ENCODE measurements at regions not wholly inside any gene's neighbourhood (a gene's known extent, or its start where the extent isn't known, plus 50 kb on each side); places are given as distances from the start of the nearest gene placed in this dataset.
A peak's percentile ranks its signal among the peaks of the same experiment; 100 is the strongest.

DNA sequence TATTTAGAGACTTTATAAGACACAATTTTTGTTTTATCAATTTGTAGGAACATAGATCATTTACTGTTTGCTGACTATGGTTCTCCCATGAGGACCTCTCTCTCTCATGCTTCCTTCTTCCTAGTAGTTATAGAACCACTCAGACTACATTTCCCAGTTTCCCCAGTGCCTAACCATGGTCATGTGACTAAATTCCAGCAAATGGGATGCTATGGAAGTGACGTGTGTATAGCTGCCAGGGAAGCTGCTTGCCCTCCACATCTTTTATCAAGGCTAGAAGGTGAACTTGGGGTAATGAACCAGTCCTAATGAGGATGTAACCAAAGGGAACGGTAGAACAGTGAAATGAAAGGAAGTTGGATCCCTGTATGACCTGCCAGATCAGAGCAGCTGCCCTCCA, 184.0 kb downstream of the MIS18A start:
- H3K27ac ChIP-seq (ENCODE audit: low read depth) = no peak overlapping the region
- peaks cover 3% of the 10 kb centered on the region; the same call in 1 of the 3 replicates for H3K36me3 Mint-ChIP-seq (ENCODE audit: low read depth)
- no peaks in the 10 kb centered on the region for H3K79me2 ChIP-seq (replicated peaks; ENCODE audit: insufficient read depth)
- H3K27me3 ChIP-seq (ENCODE audit: insufficient read depth) = no peaks in the 10 kb centered on the region
- peak; percentile 76 for ATAC-seq
- peaks cover 4% of the 10 kb centered on the region for H3K9me3 Mint-ChIP-seq
- no peak overlapping the region for H3K4me3 ChIP-seq
- H3K9me2 ChIP-seq (ENCODE audit: insufficient read depth) = no peaks in the 10 kb centered on the region
- no peak overlapping the region for H3K4me2 ChIP-seq
- no peaks in the 10 kb centered on the region for H3K36me3 ChIP-seq (ENCODE audit: insufficient read depth)
- H3K4me1 ChIP-seq (ENCODE audit: insufficient read depth) = no peaks in the 10 kb centered on the region; the same call in 1 of the 2 replicates
- TF ChIP-seq POLR2AphosphoS5 (IDR thresholded peaks at IDR 0.05; ENCODE audit: low read depth) = no peak
- TF ChIP-seq, protein P1, sequence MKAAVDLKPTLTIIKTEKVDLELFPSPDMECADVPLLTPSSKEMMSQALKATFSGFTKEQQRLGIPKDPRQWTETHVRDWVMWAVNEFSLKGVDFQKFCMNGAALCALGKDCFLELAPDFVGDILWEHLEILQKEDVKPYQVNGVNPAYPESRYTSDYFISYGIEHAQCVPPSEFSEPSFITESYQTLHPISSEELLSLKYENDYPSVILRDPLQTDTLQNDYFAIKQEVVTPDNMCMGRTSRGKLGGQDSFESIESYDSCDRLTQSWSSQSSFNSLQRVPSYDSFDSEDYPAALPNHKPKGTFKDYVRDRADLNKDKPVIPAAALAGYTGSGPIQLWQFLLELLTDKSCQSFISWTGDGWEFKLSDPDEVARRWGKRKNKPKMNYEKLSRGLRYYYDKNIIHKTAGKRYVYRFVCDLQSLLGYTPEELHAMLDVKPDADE (IDR thresholded peaks at IDR 0.05) = peak; percentile 60; the same call in 1 of the 2 replicates
- TF ChIP-seq, protein P2, sequence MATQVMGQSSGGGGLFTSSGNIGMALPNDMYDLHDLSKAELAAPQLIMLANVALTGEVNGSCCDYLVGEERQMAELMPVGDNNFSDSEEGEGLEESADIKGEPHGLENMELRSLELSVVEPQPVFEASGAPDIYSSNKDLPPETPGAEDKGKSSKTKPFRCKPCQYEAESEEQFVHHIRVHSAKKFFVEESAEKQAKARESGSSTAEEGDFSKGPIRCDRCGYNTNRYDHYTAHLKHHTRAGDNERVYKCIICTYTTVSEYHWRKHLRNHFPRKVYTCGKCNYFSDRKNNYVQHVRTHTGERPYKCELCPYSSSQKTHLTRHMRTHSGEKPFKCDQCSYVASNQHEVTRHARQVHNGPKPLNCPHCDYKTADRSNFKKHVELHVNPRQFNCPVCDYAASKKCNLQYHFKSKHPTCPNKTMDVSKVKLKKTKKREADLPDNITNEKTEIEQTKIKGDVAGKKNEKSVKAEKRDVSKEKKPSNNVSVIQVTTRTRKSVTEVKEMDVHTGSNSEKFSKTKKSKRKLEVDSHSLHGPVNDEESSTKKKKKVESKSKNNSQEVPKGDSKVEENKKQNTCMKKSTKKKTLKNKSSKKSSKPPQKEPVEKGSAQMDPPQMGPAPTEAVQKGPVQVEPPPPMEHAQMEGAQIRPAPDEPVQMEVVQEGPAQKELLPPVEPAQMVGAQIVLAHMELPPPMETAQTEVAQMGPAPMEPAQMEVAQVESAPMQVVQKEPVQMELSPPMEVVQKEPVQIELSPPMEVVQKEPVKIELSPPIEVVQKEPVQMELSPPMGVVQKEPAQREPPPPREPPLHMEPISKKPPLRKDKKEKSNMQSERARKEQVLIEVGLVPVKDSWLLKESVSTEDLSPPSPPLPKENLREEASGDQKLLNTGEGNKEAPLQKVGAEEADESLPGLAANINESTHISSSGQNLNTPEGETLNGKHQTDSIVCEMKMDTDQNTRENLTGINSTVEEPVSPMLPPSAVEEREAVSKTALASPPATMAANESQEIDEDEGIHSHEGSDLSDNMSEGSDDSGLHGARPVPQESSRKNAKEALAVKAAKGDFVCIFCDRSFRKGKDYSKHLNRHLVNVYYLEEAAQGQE (IDR thresholded peaks at IDR 0.05; ENCODE audit: unreplicated experiment) = no peak
- no peaks in the 10 kb centered on the region for H4K20me1 ChIP-seq (replicated peaks; ENCODE audit: insufficient read depth)
- H2AFZ ChIP-seq = peak overlapping the region; percentile 60; the same call in 1 of the 2 replicates
- H3F3A ChIP-seq (replicated peaks; ENCODE audit: low read depth) = no peaks in the 10 kb centered on the region
- H3K4me3 Mint-ChIP-seq = no peak overlapping the region
- H3K27me3 Mint-ChIP-seq (ENCODE audit: insufficient read depth, low read depth, poor library complexity) = peaks cover 4% of the 10 kb centered on the region
- H3K27ac Mint-ChIP-seq = no peak overlapping the region
- DNase-seq (ENCODE audit: low spot score) = peak; percentile 60
- peaks cover 5% of the 10 kb centered on the region for H3K4me1 Mint-ChIP-seq

DNA sequence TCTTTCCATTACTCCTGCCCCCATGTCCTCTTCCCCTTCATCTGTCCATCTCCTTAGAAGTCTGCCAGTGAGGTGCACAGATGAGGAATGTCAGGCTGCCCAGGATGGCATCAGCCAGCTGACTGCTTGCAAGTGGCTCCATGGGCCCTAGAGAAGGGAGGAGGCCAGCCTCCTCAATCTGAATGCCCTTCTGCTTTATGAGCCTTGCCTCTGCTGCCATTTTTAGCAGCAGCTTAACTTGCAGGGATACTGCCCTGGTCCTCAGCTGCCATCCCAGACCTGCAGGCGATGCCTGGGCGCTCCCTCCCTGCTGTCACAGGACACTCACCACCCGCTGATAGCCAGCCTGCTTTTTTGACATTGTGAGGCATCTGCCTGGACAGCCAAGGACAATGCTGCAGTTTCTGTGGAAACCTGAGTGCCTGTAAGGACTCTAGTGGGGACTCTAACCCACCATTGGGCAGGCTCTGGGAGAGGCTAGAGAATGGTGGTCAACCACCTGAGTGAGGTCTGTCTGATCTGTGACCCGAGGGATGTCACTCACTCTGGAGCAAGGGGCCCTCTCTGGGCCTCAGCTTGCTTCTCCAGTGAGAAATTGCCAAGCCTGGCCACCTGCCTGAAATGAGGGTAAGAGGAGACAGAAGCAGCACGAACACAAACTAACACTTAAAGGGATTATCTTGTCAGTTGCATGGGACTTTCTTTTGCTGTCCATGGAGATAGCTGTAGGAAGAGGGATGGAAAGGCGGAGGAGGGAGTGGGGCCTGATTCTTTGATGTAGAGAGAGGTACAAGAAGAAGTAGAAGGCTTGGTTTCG, 185.0 kb downstream of the MIS18A start:
- no peak for ATAC-seq
- Histone ChIP-seq H3K27ac (ENCODE audit: low read depth) (no peak overlapping the region), H3K27me3 (ENCODE audit: insufficient read depth) (no peaks in the 10 kb centered on the region), H3K79me2 (replicated peaks; ENCODE audit: insufficient read depth) (no peaks in the 10 kb centered on the region), H3K4me3 (no peak overlapping the region), H2AFZ (no peak overlapping the region), H3K4me1 (ENCODE audit: insufficient read depth) (no peaks in the 10 kb centered on the region), H3K4me2 (no peak overlapping the region), H3K9me2 (ENCODE audit: insufficient read depth) (no peaks in the 10 kb centered on the region), H3F3A (replicated peaks; ENCODE audit: low read depth) (no peaks in the 10 kb centered on the region), H4K20me1 (replicated peaks; ENCODE audit: insufficient read depth) (no peaks in the 10 kb centered on the region), H3K36me3 (ENCODE audit: insufficient read depth) (no peaks in the 10 kb centered on the region)
- no peak overlapping the region for H3K27ac Mint-ChIP-seq
- H3K27me3 Mint-ChIP-seq (ENCODE audit: insufficient read depth, low read depth, poor library complexity) = peaks cover 2% of the 10 kb centered on the region
- H3K4me3 Mint-ChIP-seq = no peak overlapping the region
- H3K9me3 Mint-ChIP-seq = peaks cover 4% of the 10 kb centered on the region
- TF ChIP-seq EZH2phosphoT487 (IDR thresholded peaks at IDR 0.05; ENCODE audit: unreplicated experiment) (no peak), POLR2AphosphoS5 (IDR thresholded peaks at IDR 0.05; ENCODE audit: low read depth) (no peak), STAT1 (IDR thresholded peaks at IDR 0.05; ENCODE audit: unreplicated experiment) (no peak), JUNB (IDR thresholded peaks at IDR 0.05; ENCODE audit: unreplicated experiment) (no peak), CREB1 (CRISPR knock-in tag; IDR thresholded peaks at IDR 0.05; ENCODE audit: low read depth) (no peak), ZNF331 (CRISPR knock-in tag; IDR thresholded peaks at IDR 0.05; ENCODE audit: low read depth) (no peak), EZH2 (IDR thresholded peaks at IDR 0.05; ENCODE audit: low read depth, unreplicated experiment) (no peak), ZNF114 (CRISPR knock-in tag; IDR thresholded peaks at IDR 0.05) (no peak), NANOG (IDR thresholded peaks at IDR 0.05; ENCODE audit: borderline replicate concordance) (no peak)
- TF ChIP-seq, protein P3, sequence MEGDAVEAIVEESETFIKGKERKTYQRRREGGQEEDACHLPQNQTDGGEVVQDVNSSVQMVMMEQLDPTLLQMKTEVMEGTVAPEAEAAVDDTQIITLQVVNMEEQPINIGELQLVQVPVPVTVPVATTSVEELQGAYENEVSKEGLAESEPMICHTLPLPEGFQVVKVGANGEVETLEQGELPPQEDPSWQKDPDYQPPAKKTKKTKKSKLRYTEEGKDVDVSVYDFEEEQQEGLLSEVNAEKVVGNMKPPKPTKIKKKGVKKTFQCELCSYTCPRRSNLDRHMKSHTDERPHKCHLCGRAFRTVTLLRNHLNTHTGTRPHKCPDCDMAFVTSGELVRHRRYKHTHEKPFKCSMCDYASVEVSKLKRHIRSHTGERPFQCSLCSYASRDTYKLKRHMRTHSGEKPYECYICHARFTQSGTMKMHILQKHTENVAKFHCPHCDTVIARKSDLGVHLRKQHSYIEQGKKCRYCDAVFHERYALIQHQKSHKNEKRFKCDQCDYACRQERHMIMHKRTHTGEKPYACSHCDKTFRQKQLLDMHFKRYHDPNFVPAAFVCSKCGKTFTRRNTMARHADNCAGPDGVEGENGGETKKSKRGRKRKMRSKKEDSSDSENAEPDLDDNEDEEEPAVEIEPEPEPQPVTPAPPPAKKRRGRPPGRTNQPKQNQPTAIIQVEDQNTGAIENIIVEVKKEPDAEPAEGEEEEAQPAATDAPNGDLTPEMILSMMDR (conservative IDR thresholded peaks at IDR 0.05; ENCODE audit: low read depth in 2 of 2) = no peak
- TF ChIP-seq, protein P2 (IDR thresholded peaks at IDR 0.05; ENCODE audit: unreplicated experiment) = no peak
- H3K4me1 Mint-ChIP-seq = no peaks in the 10 kb centered on the region; the same call in 1 of the 3 replicates
- DNase-seq (ENCODE audit: low spot score) = no peak
- peaks cover 3% of the 10 kb centered on the region; the same call in 1 of the 3 replicates for H3K36me3 Mint-ChIP-seq (ENCODE audit: low read depth)
